ENCODE measurements at regions not wholly inside any gene's neighbourhood (a gene's known extent, or its start where the extent isn't known, plus 50 kb on each side); places are given as distances from the start of the nearest gene placed in this dataset.

DNA sequence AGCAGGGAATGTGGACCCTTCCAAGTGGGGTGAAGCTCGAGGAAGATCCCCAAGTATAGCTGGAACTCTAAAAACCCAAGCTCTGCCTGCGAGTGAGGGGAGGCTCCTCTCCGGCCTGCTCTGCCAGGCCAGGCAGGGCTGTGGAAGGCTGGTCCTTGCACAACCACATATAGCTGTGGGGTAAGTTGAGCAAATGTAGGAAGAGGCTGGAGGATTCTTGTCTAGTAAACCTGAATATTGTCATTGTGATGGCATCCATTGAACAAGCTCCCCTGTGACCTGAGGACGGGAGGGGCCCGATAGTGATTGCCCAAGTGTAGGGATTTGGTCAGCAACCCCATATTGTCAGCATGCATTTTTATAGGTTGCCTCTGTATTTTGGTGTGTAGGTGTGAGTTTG lies 103.0 kb downstream of the ACKR3 start:
- DNase-seq (ENCODE audit: extremely low read depth, low read depth) = no peak
- TF ChIP-seq CTCF (IDR thresholded peaks at IDR 0.05; ENCODE audit: low read depth, low read length, missing control alignments) = no peak
- no peak overlapping the region for H3K4me3 ChIP-seq (replicated peaks; ENCODE audit: low read depth, low read length)

DNA sequence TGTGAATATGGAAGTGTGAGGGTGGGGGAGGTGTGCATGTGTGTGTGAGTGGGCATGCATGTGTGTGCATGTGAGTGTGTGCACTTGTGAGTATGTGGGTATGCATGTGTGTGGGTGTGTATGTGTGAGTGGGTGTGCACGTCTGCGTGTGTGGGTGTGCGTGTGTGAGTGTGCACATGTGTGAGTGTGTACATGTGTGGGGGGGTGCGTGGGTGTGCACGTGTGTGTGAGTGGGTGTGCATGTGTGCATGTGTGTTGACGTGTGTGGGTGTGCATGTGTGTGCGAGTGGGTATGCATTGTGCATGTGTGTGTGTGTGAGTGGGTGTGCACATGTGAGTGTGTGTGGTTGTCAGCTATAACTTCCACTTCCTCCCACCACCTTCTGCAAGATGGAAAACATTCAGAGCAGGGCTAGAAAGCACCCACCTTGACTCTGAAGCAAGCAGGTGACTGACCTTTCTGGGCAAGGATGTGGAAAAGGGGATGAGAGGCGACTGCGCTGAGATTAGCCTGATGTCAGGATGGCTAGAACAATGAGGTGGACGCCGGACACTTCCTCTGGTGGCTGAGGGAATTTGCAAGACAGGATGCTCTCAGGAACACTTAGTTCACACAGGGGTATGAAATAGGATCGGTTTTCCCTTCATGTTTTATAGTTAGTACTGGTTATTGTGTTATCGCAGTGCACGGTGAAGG lies 103.6 kb downstream of the ACKR3 start:
- DNase-seq (ENCODE audit: extremely low read depth, low read depth) = no peak
- no peak overlapping the region for H3K4me3 ChIP-seq (replicated peaks; ENCODE audit: low read depth, low read length)
- TF ChIP-seq CTCF (IDR thresholded peaks at IDR 0.05; ENCODE audit: low read depth, low read length, missing control alignments) = no peak

DNA sequence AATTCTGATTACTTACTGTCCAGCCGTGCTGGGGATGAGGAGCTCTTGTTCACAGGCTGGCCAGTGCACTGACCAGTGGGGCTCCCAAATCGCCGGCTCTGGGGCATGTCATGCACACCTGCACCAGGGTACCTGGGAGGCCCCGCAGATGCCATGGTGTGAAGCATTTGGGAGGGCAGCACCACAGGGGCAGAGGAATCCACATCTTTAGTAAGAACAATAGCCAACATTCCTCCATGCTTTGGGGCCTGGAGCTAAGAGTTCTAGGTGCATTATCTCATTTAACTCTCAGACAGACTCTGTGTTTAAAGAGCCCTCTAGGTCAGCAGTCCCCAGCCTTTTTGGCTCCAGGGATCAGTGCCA lies 104.2 kb downstream of the ACKR3 start:
- DNase-seq (ENCODE audit: extremely low read depth, low read depth) = no peak
- TF ChIP-seq CTCF (IDR thresholded peaks at IDR 0.05; ENCODE audit: low read depth, low read length, missing control alignments) = no peak
- H3K4me3 ChIP-seq (replicated peaks; ENCODE audit: low read depth, low read length) = no peak overlapping the region

GRCh38 chr2:236674238-236674637 lies 104.6 kb downstream of the ACKR3 start:
- DNase-seq (ENCODE audit: extremely low read depth, low read depth) = no peak
- H3K4me3 ChIP-seq (replicated peaks; ENCODE audit: low read depth, low read length) = no peak overlapping the region
- TF ChIP-seq CTCF (IDR thresholded peaks at IDR 0.05; ENCODE audit: low read depth, low read length, missing control alignments) = no peak

- H3K4me3 ChIP-seq (replicated peaks; ENCODE audit: low read depth, low read length) = no peak overlapping the region
- DNase-seq (ENCODE audit: extremely low read depth, low read depth) = no peak
- no peak for TF ChIP-seq CTCF (IDR thresholded peaks at IDR 0.05; ENCODE audit: low read depth, low read length, missing control alignments)
Measured at GRCh38 chr2:236674646-236675045, 105.0 kb downstream of the ACKR3 start.

DNA sequence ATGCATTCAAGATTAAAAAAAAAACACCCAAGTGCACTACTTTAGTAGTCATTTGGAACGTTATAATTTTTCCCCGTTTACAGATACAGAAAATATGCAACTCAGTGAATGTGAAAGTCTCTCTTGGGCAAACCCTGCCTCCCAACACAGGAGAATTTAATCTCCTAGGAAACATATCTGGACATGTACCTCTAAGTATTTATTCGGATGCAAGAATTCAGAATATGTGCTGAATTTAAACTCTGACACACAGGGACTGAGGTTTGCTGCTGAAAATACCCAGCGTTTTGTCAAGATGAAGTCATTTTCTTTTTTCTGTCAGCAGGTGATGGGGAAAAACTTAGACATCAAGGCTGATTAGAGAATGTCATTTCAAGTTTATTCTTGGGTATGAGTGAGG lies 105.4 kb downstream of the ACKR3 start:
- H3K4me3 ChIP-seq (replicated peaks; ENCODE audit: low read depth, low read length) = no peak overlapping the region
- no peak for DNase-seq (ENCODE audit: extremely low read depth, low read depth)
- TF ChIP-seq CTCF (IDR thresholded peaks at IDR 0.05; ENCODE audit: low read depth, low read length, missing control alignments) = no peak

DNA sequence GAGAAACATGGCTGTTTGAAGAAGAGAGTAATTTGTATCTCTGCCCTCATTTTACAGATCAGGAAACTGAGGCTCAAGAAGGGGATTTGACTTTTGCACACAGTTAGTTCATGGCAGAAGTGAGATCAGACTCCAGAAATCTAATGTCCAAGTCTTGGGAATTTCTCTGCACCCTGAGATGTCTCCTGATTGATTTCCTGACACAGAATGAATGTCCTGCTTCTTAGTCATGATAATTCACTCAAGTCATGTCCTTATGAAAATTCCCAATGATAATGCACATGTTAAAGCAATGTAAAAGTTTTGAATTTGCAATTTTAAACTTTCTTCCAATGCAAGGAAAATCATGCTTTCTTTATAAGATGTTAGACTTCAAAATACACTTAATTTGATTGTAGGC lies 105.9 kb downstream of the ACKR3 start:
- no peak for DNase-seq (ENCODE audit: extremely low read depth, low read depth)
- no peak overlapping the region for H3K4me3 ChIP-seq (replicated peaks; ENCODE audit: low read depth, low read length)
- no peak for TF ChIP-seq CTCF (IDR thresholded peaks at IDR 0.05; ENCODE audit: low read depth, low read length, missing control alignments)
